SK-N-SH (cell line): ENCODE measurements at regions not wholly inside any gene's neighbourhood (a gene's known extent, or its start where the extent isn't known, plus 50 kb on each side); places are given as distances from the start of the nearest gene placed in this dataset.

Source experiments
- CTCF ChIA-PET: fragments of 300-600, 350-600 bp; formaldehyde crosslinking; extraction: SDS; loops from one replicate; lab custom pipeline; 2021; lab: Yijun Ruan, JAX
- POLR2A ChIA-PET: fragments of 350-600 bp; sonication (Branson Sonifier 250); formaldehyde crosslinking; extraction: SDS; loops from one replicate; lab custom pipeline; 2020; ENCODE audit warnings: antibody characterized with exemption, inconsistent platforms; lab: Yijun Ruan, JAX
- DNase-seq: peaks from one replicate; pipeline ENCODE4 v3.0.0; 2012
- H2AFZ ChIP-seq: fragments of 200-600 bp; sonication (generic); 2 replicates; pipeline ENCODE4 v1.8.1; 2016; ENCODE audit warnings: antibody characterized with exemption, mild to moderate bottlenecking, low read depth
- H3F3A ChIP-seq: fragments of 200-600 bp; sonication (generic); replicated peaks from 2 replicates; pipeline ENCODE3; 2016; ENCODE audit warnings: antibody characterized with exemption, mild to moderate bottlenecking; ENCODE audit not compliant: insufficient read depth
- H3K27ac ChIP-seq, 2 experiments: fragments of 200-500 bp in 1 of 2; fragments of 200-600 bp in 1 of 2; sonication (Bioruptor generic) in 1 of 2; sonication (generic), shearing (Covaris generic) in 1 of 2; 2 replicates each; pipeline versions ENCODE4 v1.5.1 to v1.6.1; 2014 to 2016; ENCODE audit warnings: low read depth in 2 of 2, inconsistent platforms in 1 of 2, low read length in 1 of 2, mild to moderate bottlenecking in 1 of 2, mixed read lengths in 1 of 2
- H3K27me3 ChIP-seq: fragments of 200-600 bp; sonication (generic), shearing (Covaris generic); 2 replicates; pipeline ENCODE4 v1.6.1; 2016; ENCODE audit warnings: mixed run types; ENCODE audit not compliant: insufficient read depth
- H3K36me3 ChIP-seq, 2 experiments: fragments of 200-500 bp in 1 of 2; fragments of 200-600 bp in 1 of 2; sonication (Bioruptor generic) in 1 of 2; sonication (generic) in 1 of 2; replicated peaks in 1 of 2; 2 replicates each; pipeline versions ENCODE3 to v1.5.1; 2014 to 2016; ENCODE audit warnings: low read length in 1 of 2, mild to moderate bottlenecking in 1 of 2; ENCODE audit not compliant: insufficient read depth in 2 of 2, control insufficient read depth in 1 of 2
- H3K4me1 ChIP-seq, 2 experiments: fragments of 200-500 bp in 1 of 2; fragments of 200-600 bp in 1 of 2; sonication (Bioruptor generic) in 1 of 2; sonication (generic), shearing (Covaris generic) in 1 of 2; 2 replicates each; pipeline versions ENCODE4 v1.5.1 to v1.6.1; 2014 to 2016; ENCODE audit warnings: low read depth in 1 of 2, low read length in 1 of 2, mixed run types in 1 of 2; ENCODE audit not compliant: insufficient read depth in 2 of 2, control insufficient read depth in 1 of 2
- H3K4me2 ChIP-seq: fragments of 200-600 bp; sonication (generic), shearing (Covaris generic); 2 replicates; pipeline ENCODE4 v1.6.1; 2017; ENCODE audit warnings: mixed run types
- H3K4me3 ChIP-seq, 2 experiments: fragments of 200-500 bp in 1 of 2; fragments of 200-600 bp in 1 of 2; sonication (Bioruptor generic) in 1 of 2; sonication (generic), shearing (Covaris generic) in 1 of 2; 2 replicates each; pipeline versions ENCODE4 v1.5.1 to v1.8.1; 2014 to 2016; ENCODE audit warnings: low read depth in 2 of 2, inconsistent platforms in 1 of 2, low read length in 1 of 2, mild to moderate bottlenecking in 1 of 2, mixed read lengths in 1 of 2, moderate library complexity in 1 of 2
- H3K79me2 ChIP-seq: fragments of 200-600 bp; sonication (generic); 2 replicates; pipeline ENCODE4 v1.8.1; 2017; ENCODE audit warnings: mild to moderate bottlenecking; ENCODE audit not compliant: insufficient read depth
- H3K9ac ChIP-seq: fragments of 200-600 bp; sonication (generic); 2 replicates; pipeline ENCODE4 v1.6.1; 2017; ENCODE audit warnings: mixed run types
- H3K9me2 ChIP-seq: fragments of 200-600 bp; sonication (generic); 2 replicates; pipeline ENCODE4 v1.6.1; 2017; ENCODE audit warnings: mixed run types
- H3K9me3 ChIP-seq: fragments of 200-600 bp; sonication (generic); 2 replicates; pipeline ENCODE4 v1.6.1; 2017; ENCODE audit warnings: mixed run types, mild to moderate bottlenecking, moderate library complexity
- H4K20me1 ChIP-seq: fragments of 200-600 bp; sonication (generic); 2 replicates; pipeline ENCODE4 v1.6.1; 2017; ENCODE audit warnings: mild to moderate bottlenecking, mixed run types; ENCODE audit not compliant: insufficient read depth
- CHD2 ChIP-seq: fragments of 150-350 bp; IDR thresholded peaks from 2 replicates; pipeline ENCODE4 v1.6.1; 2018; ENCODE audit warnings: low read length; ENCODE audit not compliant: partially characterized antibody
- EZH2phosphoT487 ChIP-seq: fragments of 200-600 bp; sonication (generic); IDR thresholded peaks from 2 replicates; pipeline ENCODE4 v1.6.1; 2017; ENCODE audit warnings: low read depth, mixed run types, mild to moderate bottlenecking, antibody characterized with exemption, moderate library complexity, borderline replicate concordance
- GATA2 ChIP-seq: sonication (generic); formaldehyde crosslinking; IDR thresholded peaks from 2 replicates; pipeline ENCODE4 v1.5.0; 2020; ENCODE audit warnings: mild to moderate bottlenecking, missing genetic modification reagents
- JUND ChIP-seq: IDR thresholded peaks from 2 replicates; pipeline ENCODE4 v1.4.0; 2012
- MXI1 ChIP-seq: IDR thresholded peaks from 2 replicates; pipeline ENCODE4 v1.6.1; 2012; ENCODE audit warnings: mild to moderate bottlenecking, low read depth, low read length, improper control_type of control experiment
- NRF1 ChIP-seq: IDR thresholded peaks from 2 replicates; pipeline ENCODE4 v1.6.1; 2012; ENCODE audit warnings: low read depth, mild to moderate bottlenecking, low read length
- RAD21 ChIP-seq: IDR thresholded peaks from 2 replicates; pipeline ENCODE4 v1.6.1; 2012; ENCODE audit warnings: mild to moderate bottlenecking, low read length
- RFX5 ChIP-seq: IDR thresholded peaks from 2 replicates; pipeline ENCODE4 v1.6.1; 2012; ENCODE audit warnings: mild to moderate bottlenecking, improper control_type of control experiment, low read length
- RXRA ChIP-seq: IDR thresholded peaks from 2 replicates; pipeline ENCODE4 v1.4.0; 2012; ENCODE audit warnings: low read depth, mild to moderate bottlenecking, borderline replicate concordance
- SIN3A ChIP-seq: IDR thresholded peaks from 2 replicates; pipeline ENCODE4 v1.6.1; 2012; ENCODE audit warnings: low read depth, mild to moderate bottlenecking, low read length, moderate library complexity, borderline replicate concordance
- SMC3 ChIP-seq: IDR thresholded peaks from 2 replicates; pipeline ENCODE4 v1.6.1; 2012; ENCODE audit warnings: low read depth, low read length, improper control_type of control experiment
- TCF12 ChIP-seq: IDR thresholded peaks from 2 replicates; pipeline ENCODE4 v1.4.0; 2012
- WGBS: methylation state at CpG from one replicate; pipeline ENCODE4 v1.1.6; 2017; ENCODE audit warnings: low lambda C conversion rate; 5-methylcytosine and 5-hydroxymethylcytosine counted together
- TF ChIP-seq, protein P1 (sequence below): IDR thresholded peaks from 2 replicates; pipeline ENCODE4 v1.4.0; 2012; ENCODE audit warnings: low read depth, borderline replicate concordance
- TF ChIP-seq, protein P2 (sequence below): fragments of 150-350 bp; IDR thresholded peaks from 2 replicates; pipeline ENCODE4 v1.6.1; 2016; ENCODE audit warnings: mild to moderate bottlenecking, low read depth, low read length
- TF ChIP-seq, protein P3 (sequence below): IDR thresholded peaks from 2 replicates; pipeline ENCODE4; 2012

DNA sequence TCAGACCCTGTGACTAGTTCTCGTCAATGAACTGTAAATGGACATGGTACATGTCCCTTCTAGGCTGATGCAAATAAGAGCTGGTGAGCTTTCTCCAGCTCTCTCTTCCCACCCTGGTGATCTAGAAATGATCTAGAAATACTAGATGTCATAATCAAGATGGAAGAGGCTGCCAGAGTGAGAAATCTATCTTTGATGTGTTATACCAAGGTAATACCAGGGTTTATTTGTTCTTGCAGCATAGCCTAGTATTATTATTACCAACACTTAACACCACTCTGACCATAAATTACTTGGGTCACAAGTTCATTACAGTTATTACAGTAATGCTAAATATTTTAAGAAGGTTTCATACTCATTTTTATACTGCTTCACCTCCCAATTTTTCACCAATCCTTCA is 138.4 kb upstream of the LMCD1 start:
- WGBS, result 33% methylated on average over 1 of the region's 1 CpG
- no peak overlapping the region for H3K9ac ChIP-seq
- no peak for TF ChIP-seq MXI1
- TF ChIP-seq RFX5, result no peak
- TF ChIP-seq, protein P1, sequence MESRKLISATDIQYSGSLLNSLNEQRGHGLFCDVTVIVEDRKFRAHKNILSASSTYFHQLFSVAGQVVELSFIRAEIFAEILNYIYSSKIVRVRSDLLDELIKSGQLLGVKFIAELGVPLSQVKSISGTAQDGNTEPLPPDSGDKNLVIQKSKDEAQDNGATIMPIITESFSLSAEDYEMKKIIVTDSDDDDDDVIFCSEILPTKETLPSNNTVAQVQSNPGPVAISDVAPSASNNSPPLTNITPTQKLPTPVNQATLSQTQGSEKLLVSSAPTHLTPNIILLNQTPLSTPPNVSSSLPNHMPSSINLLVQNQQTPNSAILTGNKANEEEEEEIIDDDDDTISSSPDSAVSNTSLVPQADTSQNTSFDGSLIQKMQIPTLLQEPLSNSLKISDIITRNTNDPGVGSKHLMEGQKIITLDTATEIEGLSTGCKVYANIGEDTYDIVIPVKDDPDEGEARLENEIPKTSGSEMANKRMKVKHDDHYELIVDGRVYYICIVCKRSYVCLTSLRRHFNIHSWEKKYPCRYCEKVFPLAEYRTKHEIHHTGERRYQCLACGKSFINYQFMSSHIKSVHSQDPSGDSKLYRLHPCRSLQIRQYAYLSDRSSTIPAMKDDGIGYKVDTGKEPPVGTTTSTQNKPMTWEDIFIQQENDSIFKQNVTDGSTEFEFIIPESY, result no peak
- TF ChIP-seq, all 33 proteins: peak for 0
- DNase-seq, result no peak
- no peaks in the 10 kb centered on the region for H3K27me3 ChIP-seq
- no peaks in the 10 kb centered on the region for H4K20me1 ChIP-seq
- H3K4me2 ChIP-seq, result no peak overlapping the region
- H3K36me3 ChIP-seq, result no peaks in the 10 kb centered on the region
- H3K79me2 ChIP-seq, result no peaks in the 10 kb centered on the region
- no peaks in the 10 kb centered on the region; a peak in 1 of 4 replicates for H3K4me1 ChIP-seq
- no peak overlapping the region for H2AFZ ChIP-seq
- ChIA-PET POLR2A (no interaction called here), CTCF (interaction anchor here (0.6 kb wide), 1 partner anchor 1572 kb away, joined by 3 read pairs; no protein-coding TSS in a partner anchor)
- no peak overlapping the region for H3K4me3 ChIP-seq
- no peaks in the 10 kb centered on the region for H3F3A ChIP-seq
- H3K9me2 ChIP-seq, result no peaks in the 10 kb centered on the region
- H3K9me3 ChIP-seq, result no peaks in the 10 kb centered on the region
- H3K27ac ChIP-seq, result no peak overlapping the region

DNA sequence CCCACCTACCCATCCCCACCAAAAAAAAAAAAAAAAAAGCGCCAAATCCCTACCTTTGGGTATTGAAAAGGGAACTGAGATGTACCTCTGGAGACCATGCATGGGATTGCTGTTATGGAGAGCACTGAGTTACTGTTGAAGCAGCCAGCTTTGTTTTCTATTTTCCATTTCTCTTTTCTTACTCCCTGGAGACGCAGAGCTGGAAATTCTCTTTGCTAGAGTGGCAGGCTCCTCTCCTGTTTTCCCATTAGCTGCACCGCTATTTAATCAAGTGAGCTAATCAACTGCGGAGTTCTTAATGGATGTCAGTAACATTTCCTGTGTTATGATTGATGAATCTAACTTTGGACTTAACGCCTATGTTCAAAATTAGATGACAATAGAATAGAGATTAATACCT is 136.1 kb upstream of the LMCD1 start:
- Histone ChIP-seq H4K20me1 (no peaks in the 10 kb centered on the region), H3K4me3 (no peak overlapping the region), H3K9me3 (no peaks in the 10 kb centered on the region), H3K9ac (no peak overlapping the region), H3K27me3 (no peaks in the 10 kb centered on the region), H3K4me2 (no peak overlapping the region), H3K27ac (no peak overlapping the region), H3K79me2 (no peaks in the 10 kb centered on the region), H2AFZ (no peak overlapping the region), H3K9me2 (no peaks in the 10 kb centered on the region), H3K4me1 (no peaks in the 10 kb centered on the region; a peak in 1 of 4 replicates), H3F3A (no peaks in the 10 kb centered on the region), H3K36me3 (no peaks in the 10 kb centered on the region)
- 53% methylated on average over 5 of the region's 5 CpGs for WGBS
- DNase-seq, result no peak
- ChIA-PET CTCF (interaction anchor here (0.6 to 1.7 kb wide), 4 partner anchors 28 to 79 kb away, joined by 3 to 4 read pairs (median 4); no protein-coding TSS in a partner anchor), POLR2A (no interaction called here)
- TF ChIP-seq RXRA (no peak), SMC3 (no peak), RAD21 (no peak), EZH2phosphoT487 (no peak)

DNA sequence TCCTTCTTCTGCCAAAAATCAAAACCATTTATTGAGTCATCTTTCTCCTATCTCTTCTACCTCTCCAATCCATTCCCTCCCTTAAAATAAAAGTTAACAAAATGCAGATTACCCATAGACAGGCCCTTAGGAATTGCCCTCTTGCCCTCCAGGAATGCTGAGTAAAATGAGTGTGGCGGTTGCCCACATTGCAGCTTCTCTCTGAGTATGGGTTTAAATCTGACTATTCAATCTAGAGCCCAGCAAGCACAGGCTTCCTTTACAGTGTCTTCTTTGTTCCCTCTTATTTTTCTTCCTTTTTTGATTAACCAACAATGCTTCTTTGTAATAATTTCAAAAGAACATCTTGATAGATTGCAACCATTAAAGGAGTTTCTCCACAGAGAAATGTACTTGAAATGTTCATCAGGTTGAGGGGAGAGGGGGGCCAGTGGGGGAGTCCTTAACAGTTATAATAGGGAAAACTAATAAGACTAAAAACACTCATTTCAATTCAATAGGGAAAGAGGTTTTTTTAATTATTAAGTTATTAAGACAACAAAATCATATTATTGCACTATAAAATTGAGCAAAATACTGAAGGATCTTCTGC is 135.3 kb upstream of the LMCD1 start:
- H3K9me2 ChIP-seq, result no peaks in the 10 kb centered on the region
- H3K27me3 ChIP-seq, result no peaks in the 10 kb centered on the region
- no peak overlapping the region for H3K4me2 ChIP-seq
- ChIA-PET CTCF (interaction anchor here (0.6 to 1.6 kb wide), 3 partner anchors 27 to 80 kb away, joined by 3 to 4 read pairs (median 4); no protein-coding TSS in a partner anchor), POLR2A (no interaction called here)
- no peak overlapping the region for H3K9ac ChIP-seq
- no peaks in the 10 kb centered on the region for H3K36me3 ChIP-seq
- no peak overlapping the region for H3K27ac ChIP-seq
- H3K9me3 ChIP-seq, result no peaks in the 10 kb centered on the region
- H3F3A ChIP-seq, result peaks cover under 1% of the 10 kb centered on the region
- no peak overlapping the region for H3K4me3 ChIP-seq
- DNase-seq, result no peak
- H3K4me1 ChIP-seq, result no peaks in the 10 kb centered on the region; a peak in 1 of 4 replicates
- 37% methylated on average over 1 of the region's 1 CpG for WGBS
- H2AFZ ChIP-seq, result no peak overlapping the region
- H4K20me1 ChIP-seq, result no peaks in the 10 kb centered on the region
- H3K79me2 ChIP-seq, result no peaks in the 10 kb centered on the region
- TF ChIP-seq, protein P2, sequence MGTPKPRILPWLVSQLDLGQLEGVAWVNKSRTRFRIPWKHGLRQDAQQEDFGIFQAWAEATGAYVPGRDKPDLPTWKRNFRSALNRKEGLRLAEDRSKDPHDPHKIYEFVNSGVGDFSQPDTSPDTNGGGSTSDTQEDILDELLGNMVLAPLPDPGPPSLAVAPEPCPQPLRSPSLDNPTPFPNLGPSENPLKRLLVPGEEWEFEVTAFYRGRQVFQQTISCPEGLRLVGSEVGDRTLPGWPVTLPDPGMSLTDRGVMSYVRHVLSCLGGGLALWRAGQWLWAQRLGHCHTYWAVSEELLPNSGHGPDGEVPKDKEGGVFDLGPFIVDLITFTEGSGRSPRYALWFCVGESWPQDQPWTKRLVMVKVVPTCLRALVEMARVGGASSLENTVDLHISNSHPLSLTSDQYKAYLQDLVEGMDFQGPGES, result no peak
- no peak for TF ChIP-seq GATA2 (CRISPR knock-in tag)
- no peak for TF ChIP-seq SIN3A
- TF ChIP-seq CHD2, result no peak
- TF ChIP-seq JUND, result no peak
- TF ChIP-seq NRF1, result no peak
- TF ChIP-seq MXI1, result no peak
- no peak for TF ChIP-seq TCF12
- TF ChIP-seq, protein P1, result no peak
- TF ChIP-seq, protein P3, sequence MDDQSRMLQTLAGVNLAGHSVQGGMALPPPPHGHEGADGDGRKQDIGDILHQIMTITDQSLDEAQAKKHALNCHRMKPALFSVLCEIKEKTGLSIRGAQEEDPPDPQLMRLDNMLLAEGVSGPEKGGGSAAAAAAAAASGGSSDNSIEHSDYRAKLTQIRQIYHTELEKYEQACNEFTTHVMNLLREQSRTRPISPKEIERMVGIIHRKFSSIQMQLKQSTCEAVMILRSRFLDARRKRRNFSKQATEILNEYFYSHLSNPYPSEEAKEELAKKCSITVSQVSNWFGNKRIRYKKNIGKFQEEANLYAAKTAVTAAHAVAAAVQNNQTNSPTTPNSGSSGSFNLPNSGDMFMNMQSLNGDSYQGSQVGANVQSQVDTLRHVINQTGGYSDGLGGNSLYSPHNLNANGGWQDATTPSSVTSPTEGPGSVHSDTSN, result no peak
- no peak for TF ChIP-seq RAD21
